BJ (cell line): ENCODE measurements at regions not wholly inside any gene's neighbourhood (a gene's known extent, or its start where the extent isn't known, plus 50 kb on each side); places are given as distances from the start of the nearest gene placed in this dataset.

ENCODE experiments used
- CTCF ChIA-PET: fragments of 350-600 bp; formaldehyde crosslinking; extraction: SDS; loops from one replicate; lab custom pipeline; 2021; ENCODE audit warnings: antibody characterized with exemption, inconsistent platforms; lab: Yijun Ruan, JAX
- POLR2A ChIA-PET: fragments of 300-600 bp; sonication (Branson Sonifier 250); formaldehyde crosslinking; extraction: SDS; loops from one replicate; lab custom pipeline; 2021; ENCODE audit warnings: antibody characterized with exemption; lab: Charles Lee
- DNase-seq: peaks from one replicate; pipeline ENCODE4 v3.0.0-alpha.2; 2011; ENCODE audit warnings: low read depth
- H3K27me3 ChIP-seq: 2 replicates; pipeline ENCODE4 v1.6.0; 2011; ENCODE audit warnings: low read length; ENCODE audit not compliant: control insufficient read depth, insufficient read depth
- H3K36me3 ChIP-seq: 2 replicates; pipeline ENCODE4 v1.5.1; 2011; ENCODE audit warnings: low read length; ENCODE audit not compliant: control insufficient read depth, insufficient read depth
- H3K4me3 ChIP-seq: 2 replicates; pipeline ENCODE4 v1.5.1; 2011; ENCODE audit warnings: low read depth, mild to moderate bottlenecking, control low read depth, low read length
- CTCF ChIP-seq: IDR thresholded peaks from 2 replicates; pipeline ENCODE4 v1.5.1; 2011; ENCODE audit warnings: low read depth, mild to moderate bottlenecking, control low read depth, inconsistent platforms, low read length, moderate library complexity; ENCODE audit not compliant: insufficient read depth

- Histone ChIP-seq H3K36me3 (no peaks in the 10 kb centered on the region), H3K27me3 (no peaks in the 10 kb centered on the region), H3K4me3 (no peak overlapping the region)
- ChIA-PET POLR2A (no interaction called here), CTCF (no interaction called here)
- DNase-seq: no peak
- no peak for TF ChIP-seq CTCF
These were observed 88.5 kb downstream of the GMNC start for GRCh38 chr3:190773948-190774347.

GRCh38 chr3:190772831-190773230, 89.7 kb downstream of the GMNC start:
- ChIA-PET CTCF (no interaction called here), POLR2A (no interaction called here)
- DNase-seq: no peak
- Histone ChIP-seq H3K27me3 (no peaks in the 10 kb centered on the region), H3K4me3 (no peak overlapping the region), H3K36me3 (no peaks in the 10 kb centered on the region)
- no peak for TF ChIP-seq CTCF

- TF ChIP-seq CTCF: no peak
- ChIA-PET POLR2A (no interaction called here), CTCF (no interaction called here)
- no peak for DNase-seq
- no peaks in the 10 kb centered on the region for H3K27me3 ChIP-seq
- H3K4me3 ChIP-seq: no peak overlapping the region
- H3K36me3 ChIP-seq: no peaks in the 10 kb centered on the region
These were observed 93.6 kb downstream of the GMNC start for GRCh38 chr3:190768891-190769290.

- TF ChIP-seq CTCF: no peak
- Histone ChIP-seq H3K36me3 (no peaks in the 10 kb centered on the region), H3K4me3 (no peak overlapping the region), H3K27me3 (no peaks in the 10 kb centered on the region)
- POLR2A ChIA-PET: no interaction called here
- CTCF ChIA-PET: no interaction called here
- DNase-seq: no peak
These were observed 94.6 kb downstream of the GMNC start for GRCh38 chr3:190767851-190768250.

- H3K4me3 ChIP-seq: no peak overlapping the region
- POLR2A ChIA-PET: no interaction called here
- CTCF ChIA-PET: interaction anchor here (1.6 kb wide), 1 partner anchor 11 kb away, joined by 3 read pairs; no protein-coding TSS in a partner anchor
- H3K36me3 ChIP-seq: no peaks in the 10 kb centered on the region
- TF ChIP-seq CTCF: no peak
- no peak for DNase-seq
- no peaks in the 10 kb centered on the region for H3K27me3 ChIP-seq
These were observed 98.0 kb downstream of the GMNC start for GRCh38 chr3:190764231-190765134.
